ENCODE measurements at regions not wholly inside any gene's neighbourhood (a gene's known extent, or its start where the extent isn't known, plus 50 kb on each side); places are given as distances from the start of the nearest gene placed in this dataset.
A peak's percentile ranks its signal among the peaks of the same experiment; 100 is the strongest.

DNA sequence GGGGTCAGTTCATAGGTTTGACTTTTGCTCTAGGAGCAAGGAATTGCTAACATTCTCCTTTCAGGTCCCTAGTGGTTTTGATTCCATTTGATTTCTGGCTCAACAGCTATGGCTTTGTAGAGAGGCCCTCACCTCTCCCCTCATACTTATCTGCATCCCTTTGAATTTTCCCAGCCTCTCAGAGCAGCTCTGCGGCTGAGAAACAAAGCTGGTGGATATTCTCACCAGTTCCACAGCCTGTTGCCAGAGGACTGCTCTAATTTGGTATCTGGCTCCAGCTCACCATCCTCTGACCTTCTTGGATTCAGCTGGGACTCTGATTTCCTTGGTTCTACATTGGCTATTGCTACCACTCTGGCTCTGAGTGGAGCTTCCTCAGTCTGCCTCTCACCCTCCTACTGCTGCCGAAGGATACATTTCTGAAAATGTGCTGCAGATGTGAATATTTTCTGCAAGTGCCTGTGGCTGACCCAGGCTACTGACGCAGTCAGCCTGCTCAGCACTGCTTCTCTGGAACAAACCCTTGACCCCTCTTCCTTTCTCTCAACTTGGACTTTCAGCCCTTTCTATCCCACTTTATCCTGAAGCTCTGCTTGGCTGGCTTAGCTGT, 110.9 kb upstream of the ENPEP start:
- H3K23ac ChIP-seq (ENCODE audit: low read length), result no peak overlapping the region
- H2AFZ ChIP-seq (ENCODE audit: insufficient read depth, low read length, poor library complexity), result no peak overlapping the region
- no peak overlapping the region for H3K14ac ChIP-seq (ENCODE audit: low read length)
- H3K79me2 ChIP-seq (ENCODE audit: control insufficient read depth, insufficient read depth, low read length, poor library complexity), result no peaks in the 10 kb centered on the region
- H3K79me1 ChIP-seq (ENCODE audit: low read length), result no peaks in the 10 kb centered on the region
- H4K12ac ChIP-seq (ENCODE audit: low read depth, low read length), result no peak overlapping the region
- peaks cover 0 to 2% of the 10 kb centered on the region in 2 experiments for H3K4me1 ChIP-seq (ENCODE audit: control insufficient read depth in 1 of 2, insufficient read depth in 2 of 2, low read length in 2 of 2)
- no peak overlapping the region for H4K91ac ChIP-seq (ENCODE audit: low read depth, low read length)
- H3K4ac ChIP-seq (ENCODE audit: low read depth, low read length), result no peak overlapping the region
- DNase-seq, result no peak
- H3K9me3 ChIP-seq (ENCODE audit: insufficient read depth, low read depth, low read length), result no peaks in the 10 kb centered on the region
- H3K27me3 ChIP-seq (ENCODE audit: insufficient read depth, low read length), result no peaks in the 10 kb centered on the region
- H3K27ac ChIP-seq (ENCODE audit: low read depth, low read length), result no peak overlapping the region
- H4K8ac ChIP-seq (ENCODE audit: low read depth, low read length), result peak overlapping the region; percentile 25
- peak overlapping the region; percentile 10 for H2AK5ac ChIP-seq (ENCODE audit: low read length)
- H3K18ac ChIP-seq (ENCODE audit: low read length), result no peak overlapping the region
- no peak overlapping the region for H2BK5ac ChIP-seq (ENCODE audit: low read depth, low read length, poor library complexity)
- H3K4me2 ChIP-seq (ENCODE audit: low read length), result no peak overlapping the region
- no peaks in the 10 kb centered on the region for H3K36me3 ChIP-seq (ENCODE audit: control insufficient read depth in 1 of 2, insufficient read depth in 2 of 2, low read length in 2 of 2)
- H3K4me3 ChIP-seq (ENCODE audit: low read depth, low read length), result no peak overlapping the region
- no peak overlapping the region for H3K9ac ChIP-seq (ENCODE audit: low read length)
- no CpG with 5 or more reads among the region's 3 CpGs for WGBS (ENCODE audit: extremely low coverage, insufficient coverage, insufficient read length)
- H2BK12ac ChIP-seq (ENCODE audit: low read length), result peak overlapping the region; percentile 30
- peak overlapping the region; percentile 27 for H2BK120ac ChIP-seq (ENCODE audit: insufficient read depth, low read length, poor library complexity)

DNA sequence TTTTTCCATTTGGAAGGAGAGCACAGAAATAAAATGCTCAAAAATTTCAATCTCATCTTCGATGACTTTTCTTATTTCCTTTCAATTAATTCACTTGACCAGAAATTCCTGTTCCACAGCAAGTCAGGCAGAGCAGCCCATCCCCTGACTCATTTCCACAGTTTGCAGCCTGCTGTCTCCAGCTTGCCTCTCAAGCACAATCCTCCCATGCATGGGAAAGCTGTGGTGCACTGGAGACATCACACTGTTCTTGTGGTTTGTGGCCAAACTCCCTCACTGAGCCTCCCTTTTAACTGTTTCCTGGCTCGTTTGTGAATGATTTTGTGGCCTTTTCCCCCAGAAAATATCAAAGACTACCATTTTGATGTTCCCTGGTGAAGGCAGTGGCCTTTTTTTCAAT, 114.0 kb upstream of the ENPEP start:
- Histone ChIP-seq H2AK5ac (ENCODE audit: low read length) (no peak overlapping the region), H2BK12ac (ENCODE audit: low read length) (no peak overlapping the region), H3K4ac (ENCODE audit: low read depth, low read length) (no peak overlapping the region), H3K27ac (ENCODE audit: low read depth, low read length) (no peak overlapping the region), H3K36me3 (ENCODE audit: control insufficient read depth in 1 of 2, insufficient read depth in 2 of 2, low read length in 2 of 2) (no peaks in the 10 kb centered on the region), H3K14ac (ENCODE audit: low read length) (no peak overlapping the region), H2BK120ac (ENCODE audit: insufficient read depth, low read length, poor library complexity) (no peak overlapping the region), H3K18ac (ENCODE audit: low read length) (no peak overlapping the region), H4K8ac (ENCODE audit: low read depth, low read length) (no peak overlapping the region), H2AFZ (ENCODE audit: insufficient read depth, low read length, poor library complexity) (no peak overlapping the region), H3K9ac (ENCODE audit: low read length) (no peak overlapping the region), H3K4me2 (ENCODE audit: low read length) (no peak overlapping the region), H3K9me3 (ENCODE audit: insufficient read depth, low read depth, low read length) (no peaks in the 10 kb centered on the region), H3K27me3 (ENCODE audit: insufficient read depth, low read length) (no peaks in the 10 kb centered on the region), H3K79me1 (ENCODE audit: low read length) (no peaks in the 10 kb centered on the region), H3K79me2 (ENCODE audit: control insufficient read depth, insufficient read depth, low read length, poor library complexity) (no peaks in the 10 kb centered on the region), H2BK5ac (ENCODE audit: low read depth, low read length, poor library complexity) (no peak overlapping the region), H4K91ac (ENCODE audit: low read depth, low read length) (no peak overlapping the region), H4K12ac (ENCODE audit: low read depth, low read length) (no peak overlapping the region), H3K4me3 (ENCODE audit: low read depth, low read length) (no peak overlapping the region), H3K23ac (ENCODE audit: low read length) (no peak overlapping the region), H3K4me1 (ENCODE audit: control insufficient read depth in 1 of 2, insufficient read depth in 2 of 2, low read length in 2 of 2) (peaks cover 0 to 2% of the 10 kb centered on the region in 2 experiments)
- DNase-seq, result no peak
- no CpG with 5 or more reads among the region's 2 CpGs for WGBS (ENCODE audit: extremely low coverage, insufficient coverage, insufficient read length)

DNA sequence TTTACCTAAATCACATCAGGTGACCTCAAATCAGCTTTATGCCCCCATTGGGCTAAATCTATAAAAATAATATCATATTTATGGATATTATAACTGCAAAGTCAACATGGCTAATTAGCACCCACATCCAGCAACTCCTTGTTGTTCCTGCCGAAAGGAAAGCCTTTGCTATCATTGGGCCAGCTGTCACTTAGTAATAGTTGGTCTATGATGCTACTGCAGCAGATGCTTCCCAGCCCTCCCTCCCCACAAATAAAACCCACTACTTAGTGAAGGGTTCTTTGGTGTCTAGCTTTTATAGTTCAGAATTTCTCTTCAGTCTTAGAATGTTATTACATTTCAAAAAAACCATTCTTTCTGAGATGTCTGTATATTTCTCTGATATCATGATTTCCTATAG, 116.9 kb upstream of the ENPEP start:
- no peak overlapping the region for H3K9ac ChIP-seq (ENCODE audit: low read length)
- H2BK5ac ChIP-seq (ENCODE audit: low read depth, low read length, poor library complexity), result no peak overlapping the region
- WGBS (ENCODE audit: extremely low coverage, insufficient coverage, insufficient read length), result no CpG with 5 or more reads among the region's 1 CpG
- no peak overlapping the region for H2BK12ac ChIP-seq (ENCODE audit: low read length)
- H4K8ac ChIP-seq (ENCODE audit: low read depth, low read length), result no peak overlapping the region
- no peak overlapping the region for H2AK5ac ChIP-seq (ENCODE audit: low read length)
- no peak overlapping the region for H3K18ac ChIP-seq (ENCODE audit: low read length)
- H3K9me3 ChIP-seq (ENCODE audit: insufficient read depth, low read depth, low read length), result no peaks in the 10 kb centered on the region
- no peak overlapping the region for H3K4me2 ChIP-seq (ENCODE audit: low read length)
- no peak for DNase-seq
- no peak overlapping the region for H2AFZ ChIP-seq (ENCODE audit: insufficient read depth, low read length, poor library complexity)
- no peaks in the 10 kb centered on the region for H3K36me3 ChIP-seq (ENCODE audit: control insufficient read depth in 1 of 2, insufficient read depth in 2 of 2, low read length in 2 of 2)
- no peak overlapping the region for H3K4ac ChIP-seq (ENCODE audit: low read depth, low read length)
- no peak overlapping the region for H3K23ac ChIP-seq (ENCODE audit: low read length)
- H3K14ac ChIP-seq (ENCODE audit: low read length), result no peak overlapping the region
- H4K12ac ChIP-seq (ENCODE audit: low read depth, low read length), result no peak overlapping the region
- no peak overlapping the region for H3K4me3 ChIP-seq (ENCODE audit: low read depth, low read length)
- H3K4me1 ChIP-seq (ENCODE audit: control insufficient read depth in 1 of 2, insufficient read depth in 2 of 2, low read length in 2 of 2), result peaks cover 0 to 2% of the 10 kb centered on the region in 2 experiments
- no peak overlapping the region for H3K27ac ChIP-seq (ENCODE audit: low read depth, low read length)
- H3K79me1 ChIP-seq (ENCODE audit: low read length), result no peaks in the 10 kb centered on the region
- H3K27me3 ChIP-seq (ENCODE audit: insufficient read depth, low read length), result no peaks in the 10 kb centered on the region
- H4K91ac ChIP-seq (ENCODE audit: low read depth, low read length), result no peak overlapping the region
- no peak overlapping the region for H2BK120ac ChIP-seq (ENCODE audit: insufficient read depth, low read length, poor library complexity)
- no peaks in the 10 kb centered on the region for H3K79me2 ChIP-seq (ENCODE audit: control insufficient read depth, insufficient read depth, low read length, poor library complexity)

DNA sequence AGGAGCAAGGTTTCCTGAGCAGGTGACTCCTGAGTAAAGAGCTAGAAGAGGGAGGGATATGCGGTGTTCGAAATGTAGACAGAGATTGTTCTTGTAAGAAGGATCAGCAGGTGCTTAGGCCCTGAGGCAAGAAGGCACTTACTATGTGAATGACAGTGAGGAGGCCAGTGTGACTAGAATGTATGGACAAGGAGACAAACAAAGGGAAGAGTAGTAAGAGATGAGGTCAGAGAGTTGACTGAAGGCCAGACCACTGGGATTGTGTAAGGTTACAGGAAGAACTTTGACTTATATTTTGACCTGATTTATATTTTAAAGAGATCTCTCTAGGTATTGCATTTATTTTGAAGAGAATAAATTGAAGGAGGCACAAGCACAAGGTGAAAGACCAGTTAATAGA, 118.4 kb upstream of the ENPEP start:
- no peak overlapping the region for H3K27ac ChIP-seq (ENCODE audit: low read depth, low read length)
- no peak overlapping the region for H3K4me3 ChIP-seq (ENCODE audit: low read depth, low read length)
- no peak overlapping the region for H3K9ac ChIP-seq (ENCODE audit: low read length)
- peak overlapping the region; percentile 8 for H2BK12ac ChIP-seq (ENCODE audit: low read length)
- WGBS (ENCODE audit: extremely low coverage, insufficient coverage, insufficient read length), result no CpG with 5 or more reads among the region's 2 CpGs
- no peak overlapping the region for H4K12ac ChIP-seq (ENCODE audit: low read depth, low read length)
- no peaks in the 10 kb centered on the region for H3K79me2 ChIP-seq (ENCODE audit: control insufficient read depth, insufficient read depth, low read length, poor library complexity)
- no peak overlapping the region for H3K14ac ChIP-seq (ENCODE audit: low read length)
- no peak overlapping the region for H3K23ac ChIP-seq (ENCODE audit: low read length)
- no peak overlapping the region for H4K91ac ChIP-seq (ENCODE audit: low read depth, low read length)
- H3K27me3 ChIP-seq (ENCODE audit: insufficient read depth, low read length), result no peaks in the 10 kb centered on the region
- H4K8ac ChIP-seq (ENCODE audit: low read depth, low read length), result no peak overlapping the region
- H2AFZ ChIP-seq (ENCODE audit: insufficient read depth, low read length, poor library complexity), result no peak overlapping the region
- no peak for DNase-seq
- no peak overlapping the region for H2BK5ac ChIP-seq (ENCODE audit: low read depth, low read length, poor library complexity)
- no peak overlapping the region for H2BK120ac ChIP-seq (ENCODE audit: insufficient read depth, low read length, poor library complexity)
- no peak overlapping the region for H3K4ac ChIP-seq (ENCODE audit: low read depth, low read length)
- no peak overlapping the region for H3K18ac ChIP-seq (ENCODE audit: low read length)
- H2AK5ac ChIP-seq (ENCODE audit: low read length), result no peak overlapping the region
- no peaks in the 10 kb centered on the region for H3K79me1 ChIP-seq (ENCODE audit: low read length)
- H3K9me3 ChIP-seq (ENCODE audit: insufficient read depth, low read depth, low read length), result no peaks in the 10 kb centered on the region
- H3K36me3 ChIP-seq (ENCODE audit: control insufficient read depth in 1 of 2, insufficient read depth in 2 of 2, low read length in 2 of 2), result no peaks in the 10 kb centered on the region
- peaks cover 0 to 2% of the 10 kb centered on the region in 2 experiments for H3K4me1 ChIP-seq (ENCODE audit: control insufficient read depth in 1 of 2, insufficient read depth in 2 of 2, low read length in 2 of 2)
- H3K4me2 ChIP-seq (ENCODE audit: low read length), result no peak overlapping the region
